ENCODE measurements at regions not wholly inside any gene's neighbourhood (a gene's known extent, or its start where the extent isn't known, plus 50 kb on each side); places are given as distances from the start of the nearest gene placed in this dataset.

- Histone ChIP-seq H3K4me1 (ENCODE audit: insufficient read depth, low read length) (no peaks in the 10 kb centered on the region), H3K9ac (ENCODE audit: low read depth, low read length) (no peak overlapping the region), H3K27ac (ENCODE audit: low read length) (no peak overlapping the region), H3K27me3 (ENCODE audit: insufficient read depth, low read length, poor library complexity) (no peaks in the 10 kb centered on the region), H2AFZ (ENCODE audit: low read depth, low read length) (no peak overlapping the region), H3K4me3 (ENCODE audit: low read depth in 1 of 2, low read length in 2 of 2) (no peak overlapping the region), H4K20me1 (ENCODE audit: insufficient read depth, low read length) (no peaks in the 10 kb centered on the region), H3K79me2 (ENCODE audit: insufficient read depth, low read length) (no peaks in the 10 kb centered on the region), H3K4me2 (ENCODE audit: insufficient read depth, low read length) (no peak overlapping the region), H3K36me3 (ENCODE audit: insufficient read depth, low read length) (no peaks in the 10 kb centered on the region), H3K9me3 (ENCODE audit: insufficient read depth, low read length, severe bottlenecking) (no peaks in the 10 kb centered on the region)
- TF ChIP-seq EZH2 (IDR thresholded peaks at IDR 0.05; ENCODE audit: borderline replicate concordance, low read depth, low read length, severe bottlenecking): no peak
- TF ChIP-seq CTCF (IDR thresholded peaks at IDR 0.05; ENCODE audit: borderline replicate concordance, extremely low read depth, low read length, poor library complexity, severe bottlenecking): no peak
- DNase-seq (no peak), ATAC-seq (ENCODE audit: insufficient read depth, low read depth) (no peak)
Measured at GRCh38 chr14:87526731-87527130, 466.3 kb downstream of the GALC start.

GRCh38 chr14:87524011-87524410, 469.0 kb downstream of the GALC start:
- DNase-seq: no peak
- Histone ChIP-seq H3K27ac (ENCODE audit: low read length) (no peak overlapping the region), H3K9me3 (ENCODE audit: insufficient read depth, low read length, severe bottlenecking) (no peaks in the 10 kb centered on the region), H3K4me3 (ENCODE audit: low read depth in 1 of 2, low read length in 2 of 2) (no peak overlapping the region), H3K79me2 (ENCODE audit: insufficient read depth, low read length) (no peaks in the 10 kb centered on the region), H3K36me3 (ENCODE audit: insufficient read depth, low read length) (no peaks in the 10 kb centered on the region), H4K20me1 (ENCODE audit: insufficient read depth, low read length) (no peaks in the 10 kb centered on the region), H3K4me1 (ENCODE audit: insufficient read depth, low read length) (no peaks in the 10 kb centered on the region), H3K9ac (ENCODE audit: low read depth, low read length) (no peak overlapping the region), H2AFZ (ENCODE audit: low read depth, low read length) (no peak overlapping the region), H3K4me2 (ENCODE audit: insufficient read depth, low read length) (no peak overlapping the region), H3K27me3 (ENCODE audit: insufficient read depth, low read length, poor library complexity) (no peaks in the 10 kb centered on the region)
- TF ChIP-seq EZH2 (IDR thresholded peaks at IDR 0.05; ENCODE audit: borderline replicate concordance, low read depth, low read length, severe bottlenecking) (no peak), CTCF (IDR thresholded peaks at IDR 0.05; ENCODE audit: borderline replicate concordance, extremely low read depth, low read length, poor library complexity, severe bottlenecking) (no peak)
- no peak for ATAC-seq (ENCODE audit: insufficient read depth, low read depth)

GRCh38 chr14:87522575-87522974, 470.4 kb downstream of the GALC start:
- H3K9me3 ChIP-seq (ENCODE audit: insufficient read depth, low read length, severe bottlenecking): no peaks in the 10 kb centered on the region
- H3K4me1 ChIP-seq (ENCODE audit: insufficient read depth, low read length): no peaks in the 10 kb centered on the region
- H3K27me3 ChIP-seq (ENCODE audit: insufficient read depth, low read length, poor library complexity): no peaks in the 10 kb centered on the region
- ATAC-seq (ENCODE audit: insufficient read depth, low read depth) (no peak), DNase-seq (no peak)
- TF ChIP-seq CTCF (IDR thresholded peaks at IDR 0.05; ENCODE audit: borderline replicate concordance, extremely low read depth, low read length, poor library complexity, severe bottlenecking) (no peak), EZH2 (IDR thresholded peaks at IDR 0.05; ENCODE audit: borderline replicate concordance, low read depth, low read length, severe bottlenecking) (no peak)
- no peak overlapping the region for H2AFZ ChIP-seq (ENCODE audit: low read depth, low read length)
- H3K79me2 ChIP-seq (ENCODE audit: insufficient read depth, low read length): no peaks in the 10 kb centered on the region
- no peak overlapping the region for H3K4me3 ChIP-seq (ENCODE audit: low read depth in 1 of 2, low read length in 2 of 2)
- no peaks in the 10 kb centered on the region for H3K36me3 ChIP-seq (ENCODE audit: insufficient read depth, low read length)
- no peak overlapping the region for H3K9ac ChIP-seq (ENCODE audit: low read depth, low read length)
- H3K27ac ChIP-seq (ENCODE audit: low read length): no peak overlapping the region
- no peak overlapping the region for H3K4me2 ChIP-seq (ENCODE audit: insufficient read depth, low read length)
- no peaks in the 10 kb centered on the region for H4K20me1 ChIP-seq (ENCODE audit: insufficient read depth, low read length)

- Histone ChIP-seq H3K4me1 (ENCODE audit: insufficient read depth, low read length) (no peaks in the 10 kb centered on the region), H3K9ac (ENCODE audit: low read depth, low read length) (no peak overlapping the region), H4K20me1 (ENCODE audit: insufficient read depth, low read length) (no peaks in the 10 kb centered on the region), H3K36me3 (ENCODE audit: insufficient read depth, low read length) (no peaks in the 10 kb centered on the region), H3K4me3 (ENCODE audit: low read depth in 1 of 2, low read length in 2 of 2) (no peak overlapping the region), H3K27me3 (ENCODE audit: insufficient read depth, low read length, poor library complexity) (no peaks in the 10 kb centered on the region), H3K4me2 (ENCODE audit: insufficient read depth, low read length) (no peak overlapping the region), H3K79me2 (ENCODE audit: insufficient read depth, low read length) (no peaks in the 10 kb centered on the region), H2AFZ (ENCODE audit: low read depth, low read length) (no peak overlapping the region), H3K9me3 (ENCODE audit: insufficient read depth, low read length, severe bottlenecking) (no peaks in the 10 kb centered on the region), H3K27ac (ENCODE audit: low read length) (no peak overlapping the region)
- ATAC-seq (ENCODE audit: insufficient read depth, low read depth) (no peak), DNase-seq (no peak)
- TF ChIP-seq CTCF (IDR thresholded peaks at IDR 0.05; ENCODE audit: borderline replicate concordance, extremely low read depth, low read length, poor library complexity, severe bottlenecking): no peak
- TF ChIP-seq EZH2 (IDR thresholded peaks at IDR 0.05; ENCODE audit: borderline replicate concordance, low read depth, low read length, severe bottlenecking): no peak
Measured at GRCh38 chr14:87508333-87508732, 484.6 kb downstream of the GALC start.
